Psoas muscle (tissue), 7 donors: ENCODE measurements at regions not wholly inside any gene's neighbourhood (a gene's known extent, or its start where the extent isn't known, plus 50 kb on each side); places are given as distances from the start of the nearest gene placed in this dataset.

Source experiments
- ATAC-seq, 4 donors: fragments of 200-7000 bp; cut with Tn5 transposase; one replicate each; pipeline ENCODE4 v1.9.1; 2020; ENCODE audit warnings: moderate library complexity in 3 of 4, mild to moderate bottlenecking in 2 of 4
- DNase-seq, 2 donors: peaks; one replicate each; pipeline ENCODE4 v3.0.0-alpha.2; 2020
- H3K27ac ChIP-seq: fragments of 200-600 bp; one replicate; pipeline ENCODE4 v1.8.0; 2022
- H3K27me3 ChIP-seq, 3 donors: fragments of 200-600 bp in 1 of 3; one replicate each; pipeline versions ENCODE4 v1.6.1 to v1.8.0; 2013 to 2022; ENCODE audit warnings: low read length in 2 of 3, mild to moderate bottlenecking in 2 of 3, moderate library complexity in 1 of 3; ENCODE audit not compliant: insufficient read depth in 3 of 3
- H3K36me3 ChIP-seq, 2 donors: fragments of 200-600 bp in 1 of 2; one replicate each; pipeline versions ENCODE4 v1.6.1 to v1.8.0; 2013 to 2022; ENCODE audit warnings: low read depth in 1 of 2, mild to moderate bottlenecking in 1 of 2, moderate library complexity in 1 of 2; ENCODE audit not compliant: insufficient read depth in 1 of 2
- H3K4me1 ChIP-seq: fragments of 200-600 bp; one replicate; pipeline ENCODE4 v1.8.0; 2022
- H3K4me3 ChIP-seq: fragments of 200-600 bp; one replicate; pipeline ENCODE4 v1.8.0; 2022; ENCODE audit warnings: mild to moderate bottlenecking
- H3K9me3 ChIP-seq: fragments of 200-600 bp; one replicate; pipeline ENCODE4 v1.8.0; 2022
- WGBS, 3 donors: extraction: QIAGEN DNeasy Blood & Tissue Kit; methylation state at CpG; one replicate each; pipeline versions ENCODE4 v1.1.6 to v1.1.7; 2013; 5-methylcytosine and 5-hydroxymethylcytosine counted together
- intact Hi-C, 2 donors: fragments of 100-400 bp; cut with DNase I; formaldehyde crosslinking; loops; one replicate each; pipeline versions ENCODE4 v1.11.0 to v1.14.2; 2022
- TF ChIP-seq, protein P1 (sequence below): fragments of 200-600 bp; IDR thresholded peaks from one replicate; pipeline ENCODE4 v1.8.0; 2022; ENCODE audit warnings: antibody characterized with exemption
- donor health status: healthy with polysubstance abuse.
- donor health status: DM: no; HTN: no; CAD: no; lungs with moderate emphysema.
- donor health status: Bipolar disorder and iron deficiency.
- donor health status: healthy.
- donor health status: DM: yes; HTN: yes; CAD: no.
- donor health status: DM: no; HTN: no; CAD: no.
- donor health status: DM: yes; HTN: yes; CAD: no.

DNA sequence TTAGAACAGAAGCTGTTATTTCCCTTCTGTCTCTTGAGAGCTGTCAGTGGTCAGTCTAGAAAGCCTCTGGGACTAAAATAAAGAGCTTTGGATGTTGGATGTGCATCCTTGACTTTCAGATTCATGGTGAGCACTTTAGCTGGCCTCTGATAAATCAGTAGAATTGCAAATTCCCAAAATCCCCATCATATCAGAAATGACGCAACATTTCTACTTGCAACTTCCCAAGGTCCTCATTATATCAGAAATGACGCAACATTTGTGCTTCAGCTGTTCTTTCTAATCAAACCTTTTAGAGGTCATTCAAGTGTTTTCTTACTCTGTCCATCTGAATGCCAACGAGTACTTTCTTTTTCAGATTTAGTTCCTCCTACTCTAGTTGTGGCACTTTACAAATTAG lies 167.3 kb upstream of the MOCS2 start:
- ATAC-seq (peak in 2 of 4 donors; percentile 23 to 69), DNase-seq (no peak)
- WGBS, 3 donors = 18 to 34% (median 23%) methylated on average over 3 of the region's 3 CpGs
- TF ChIP-seq, protein P1, sequence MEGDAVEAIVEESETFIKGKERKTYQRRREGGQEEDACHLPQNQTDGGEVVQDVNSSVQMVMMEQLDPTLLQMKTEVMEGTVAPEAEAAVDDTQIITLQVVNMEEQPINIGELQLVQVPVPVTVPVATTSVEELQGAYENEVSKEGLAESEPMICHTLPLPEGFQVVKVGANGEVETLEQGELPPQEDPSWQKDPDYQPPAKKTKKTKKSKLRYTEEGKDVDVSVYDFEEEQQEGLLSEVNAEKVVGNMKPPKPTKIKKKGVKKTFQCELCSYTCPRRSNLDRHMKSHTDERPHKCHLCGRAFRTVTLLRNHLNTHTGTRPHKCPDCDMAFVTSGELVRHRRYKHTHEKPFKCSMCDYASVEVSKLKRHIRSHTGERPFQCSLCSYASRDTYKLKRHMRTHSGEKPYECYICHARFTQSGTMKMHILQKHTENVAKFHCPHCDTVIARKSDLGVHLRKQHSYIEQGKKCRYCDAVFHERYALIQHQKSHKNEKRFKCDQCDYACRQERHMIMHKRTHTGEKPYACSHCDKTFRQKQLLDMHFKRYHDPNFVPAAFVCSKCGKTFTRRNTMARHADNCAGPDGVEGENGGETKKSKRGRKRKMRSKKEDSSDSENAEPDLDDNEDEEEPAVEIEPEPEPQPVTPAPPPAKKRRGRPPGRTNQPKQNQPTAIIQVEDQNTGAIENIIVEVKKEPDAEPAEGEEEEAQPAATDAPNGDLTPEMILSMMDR = no peak
- Histone ChIP-seq H3K27ac (no peak overlapping the region), H3K27me3 (no peaks in the 10 kb centered on the region), H3K4me3 (no peak overlapping the region), H3K36me3 (no peaks in the 10 kb centered on the region), H3K4me1 (no peaks in the 10 kb centered on the region), H3K9me3 (no peaks in the 10 kb centered on the region)
- intact Hi-C loops = no loop called here

DNA sequence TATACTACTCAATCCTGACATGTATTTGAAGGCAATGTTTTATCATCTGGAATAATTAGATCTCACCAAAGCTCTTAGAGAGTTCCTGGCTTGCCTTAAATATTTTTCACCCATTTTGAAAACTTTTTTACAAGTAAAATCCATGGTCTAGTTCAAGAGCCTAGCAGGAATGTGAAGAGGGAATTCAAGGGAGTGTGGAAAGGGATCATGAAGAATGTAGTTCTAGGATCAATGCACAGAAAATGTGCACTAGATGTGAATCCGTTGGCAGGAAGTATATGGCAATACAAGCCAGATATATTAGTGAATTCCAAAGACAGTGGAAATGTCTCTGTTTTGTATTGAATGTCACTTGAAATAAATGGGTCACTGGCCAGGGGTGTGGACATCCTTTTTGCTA lies 167.9 kb upstream of the MOCS2 start:
- WGBS, 3 donors = 43 to 70% (median 52%) methylated on average over 1 of the region's 1 CpG
- no peaks in the 10 kb centered on the region for H3K27me3 ChIP-seq
- ATAC-seq (no peak), DNase-seq (no peak)
- TF ChIP-seq, protein P1 = no peak
- H3K9me3 ChIP-seq = no peaks in the 10 kb centered on the region
- intact Hi-C loops = no loop called here
- H3K4me3 ChIP-seq = no peak overlapping the region
- H3K4me1 ChIP-seq = no peaks in the 10 kb centered on the region
- no peak overlapping the region for H3K27ac ChIP-seq
- no peaks in the 10 kb centered on the region for H3K36me3 ChIP-seq

DNA sequence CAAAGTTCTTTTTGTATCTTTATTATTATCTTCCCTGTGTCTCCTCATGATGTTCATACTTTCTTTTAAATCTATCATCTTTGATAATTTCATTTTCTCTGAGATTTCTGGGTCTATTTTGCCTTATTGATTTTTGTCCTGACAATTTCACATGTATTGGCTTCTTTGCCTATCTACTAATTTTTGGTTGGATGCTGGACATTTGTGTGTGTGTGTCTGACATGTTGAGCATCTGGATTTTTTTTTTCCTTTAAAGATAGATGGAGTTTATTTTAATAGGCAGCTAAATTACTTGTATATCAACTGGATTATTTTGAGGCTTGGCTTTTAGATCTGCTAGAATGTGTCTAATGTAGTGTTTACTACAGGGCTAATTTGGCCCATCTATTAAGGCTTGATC lies 178.0 kb upstream of the MOCS2 start:
- TF ChIP-seq, protein P1 = no peak
- no peaks in the 10 kb centered on the region for H3K27me3 ChIP-seq
- H3K27ac ChIP-seq = no peak overlapping the region
- no peak for DNase-seq
- H3K4me1 ChIP-seq = no peaks in the 10 kb centered on the region
- no peak for ATAC-seq
- no peaks in the 10 kb centered on the region for H3K9me3 ChIP-seq
- no peaks in the 10 kb centered on the region for H3K36me3 ChIP-seq
- intact Hi-C loops = no loop called here
- H3K4me3 ChIP-seq = no peak overlapping the region

GRCh38 chr5:53288511-53288910 lies 179.0 kb upstream of the MOCS2 start:
- no peaks in the 10 kb centered on the region for H3K36me3 ChIP-seq
- DNase-seq = no peak
- H3K4me3 ChIP-seq = no peak overlapping the region
- TF ChIP-seq, protein P1 = no peak
- H3K4me1 ChIP-seq = no peaks in the 10 kb centered on the region
- no peaks in the 10 kb centered on the region for H3K27me3 ChIP-seq
- H3K9me3 ChIP-seq = no peaks in the 10 kb centered on the region
- ATAC-seq = no peak
- H3K27ac ChIP-seq = no peak overlapping the region
- intact Hi-C loops = no loop called here

DNA sequence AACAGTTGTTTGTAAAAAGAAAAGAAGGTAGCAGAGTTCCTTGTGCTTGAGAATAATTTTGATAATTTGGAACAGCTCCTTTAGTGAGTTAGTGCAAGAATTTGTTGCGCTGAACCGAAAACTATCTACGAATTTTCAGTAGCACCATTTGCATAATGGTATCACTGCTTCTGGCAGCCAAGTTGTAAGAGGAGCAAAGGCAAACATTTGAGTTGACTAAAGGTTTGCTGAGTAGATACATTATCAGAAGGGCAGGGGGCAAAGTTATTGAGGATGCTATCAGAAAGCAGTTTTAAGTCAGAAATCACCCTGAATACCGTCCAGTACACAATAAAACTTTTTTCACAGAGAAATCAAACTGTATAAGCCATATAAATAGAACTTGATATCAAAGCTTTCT lies 181.5 kb upstream of the MOCS2 start:
- TF ChIP-seq, protein P1 = no peak
- ATAC-seq (no peak), DNase-seq (no peak)
- no peak overlapping the region for H3K4me3 ChIP-seq
- no peak overlapping the region for H3K27ac ChIP-seq
- no peaks in the 10 kb centered on the region for H3K4me1 ChIP-seq
- H3K27me3 ChIP-seq = no peaks in the 10 kb centered on the region
- WGBS, 3 donors = 84 to 86% (median 84%) methylated on average over 4 of the region's 4 CpGs
- intact Hi-C loops = no loop called here
- H3K9me3 ChIP-seq = no peaks in the 10 kb centered on the region
- no peaks in the 10 kb centered on the region for H3K36me3 ChIP-seq
